ENCODE measurements at regions not wholly inside any gene's neighbourhood (a gene's known extent, or its start where the extent isn't known, plus 50 kb on each side); places are given as distances from the start of the nearest gene placed in this dataset.

DNA sequence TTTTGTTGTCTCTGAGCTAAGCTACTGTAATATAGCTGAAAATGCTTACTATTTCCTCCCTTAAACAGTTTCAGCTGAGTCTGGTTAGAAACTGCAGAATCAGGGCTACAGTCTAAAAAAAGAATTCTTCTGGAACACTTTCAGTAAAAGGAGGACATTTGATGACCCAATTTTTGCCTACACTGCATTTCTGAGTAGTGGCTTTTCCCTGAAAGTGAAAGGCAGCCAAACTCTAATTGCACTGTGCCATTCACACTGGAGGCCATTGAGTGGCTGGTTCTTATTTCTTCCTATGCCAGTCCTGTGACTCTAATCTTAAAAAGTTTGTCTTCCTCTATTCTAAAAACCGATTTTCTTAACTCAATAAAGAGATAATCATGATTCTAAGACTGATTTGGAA, 526.0 kb downstream of the CFAP47 start:
- Histone ChIP-seq H4K20me1 (ENCODE audit: control insufficient read depth, insufficient read depth, low read length, poor library complexity, severe bottlenecking) (no peaks in the 10 kb centered on the region), H3K4me3 (ENCODE audit: control extremely low read depth in 1 of 5, extremely low read depth in 1 of 5, insufficient read depth in 1 of 5, low read depth in 2 of 5, low read length in 4 of 5) (no peak overlapping the region), H3K27ac (ENCODE audit: low read length in 2 of 2) (no peak overlapping the region), H3K9ac (ENCODE audit: low read length) (no peak overlapping the region), H3K4me1 (ENCODE audit: control insufficient read depth in 2 of 2, insufficient read depth in 2 of 2, low read length in 2 of 2) (no peaks in the 10 kb centered on the region), H2AFZ (ENCODE audit: insufficient read depth, low read depth, low read length, poor library complexity, severe bottlenecking) (no peak overlapping the region), H3K27me3 (replicated peaks in 1 of 4; ENCODE audit: control extremely low read depth in 1 of 4, control insufficient read depth in 3 of 4, insufficient read depth in 4 of 4, low read length in 3 of 4) (no peaks in the 10 kb centered on the region), H3K79me2 (ENCODE audit: control insufficient read depth, insufficient read depth, low read length) (no peaks in the 10 kb centered on the region), H3K36me3 (replicated peaks in 1 of 2; ENCODE audit: control extremely low read depth in 1 of 2, control insufficient read depth in 1 of 2, extremely low read depth in 1 of 2, insufficient read depth in 2 of 2, low read length in 1 of 2) (no peaks in the 10 kb centered on the region), H3K9me3 (ENCODE audit: control extremely low read depth in 1 of 3, control insufficient read depth in 2 of 3, insufficient read depth in 1 of 3, low read length in 2 of 3) (peaks cover 0 to 2% (median 0%) of the 10 kb centered on the region in 3 donors), H3K4me2 (replicated peaks; ENCODE audit: low read depth, low read length, poor library complexity, severe bottlenecking) (no peak overlapping the region)
- Mint-ChIP-seq H3K4me3 (no peak overlapping the region), H3K27ac (no peak overlapping the region), H3K27me3 (no peaks in the 10 kb centered on the region), H3K9me3 (ENCODE audit: insufficient read depth) (no peaks in the 10 kb centered on the region), H3K4me1 (no peaks in the 10 kb centered on the region)
- ChIA-PET CTCF (no interaction called here), POLR2A (no interaction called here)
- no CpG with 5 or more reads among the region's 1 CpG for WGBS (ENCODE audit: insufficient coverage)
- DNase-seq (no peak), ATAC-seq (ENCODE audit: low read depth) (no peak)
- no peak for TF ChIP-seq EZH2 (IDR thresholded peaks at IDR 0.05; ENCODE audit: borderline replicate concordance, insufficient read depth, low read depth, low read length, poor library complexity, severe bottlenecking)
- TF ChIP-seq, protein P1, sequence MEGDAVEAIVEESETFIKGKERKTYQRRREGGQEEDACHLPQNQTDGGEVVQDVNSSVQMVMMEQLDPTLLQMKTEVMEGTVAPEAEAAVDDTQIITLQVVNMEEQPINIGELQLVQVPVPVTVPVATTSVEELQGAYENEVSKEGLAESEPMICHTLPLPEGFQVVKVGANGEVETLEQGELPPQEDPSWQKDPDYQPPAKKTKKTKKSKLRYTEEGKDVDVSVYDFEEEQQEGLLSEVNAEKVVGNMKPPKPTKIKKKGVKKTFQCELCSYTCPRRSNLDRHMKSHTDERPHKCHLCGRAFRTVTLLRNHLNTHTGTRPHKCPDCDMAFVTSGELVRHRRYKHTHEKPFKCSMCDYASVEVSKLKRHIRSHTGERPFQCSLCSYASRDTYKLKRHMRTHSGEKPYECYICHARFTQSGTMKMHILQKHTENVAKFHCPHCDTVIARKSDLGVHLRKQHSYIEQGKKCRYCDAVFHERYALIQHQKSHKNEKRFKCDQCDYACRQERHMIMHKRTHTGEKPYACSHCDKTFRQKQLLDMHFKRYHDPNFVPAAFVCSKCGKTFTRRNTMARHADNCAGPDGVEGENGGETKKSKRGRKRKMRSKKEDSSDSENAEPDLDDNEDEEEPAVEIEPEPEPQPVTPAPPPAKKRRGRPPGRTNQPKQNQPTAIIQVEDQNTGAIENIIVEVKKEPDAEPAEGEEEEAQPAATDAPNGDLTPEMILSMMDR (IDR thresholded peaks at IDR 0.05): no peak
- intact Hi-C loops (cut with micrococcal nuclease): no loop called here

DNA sequence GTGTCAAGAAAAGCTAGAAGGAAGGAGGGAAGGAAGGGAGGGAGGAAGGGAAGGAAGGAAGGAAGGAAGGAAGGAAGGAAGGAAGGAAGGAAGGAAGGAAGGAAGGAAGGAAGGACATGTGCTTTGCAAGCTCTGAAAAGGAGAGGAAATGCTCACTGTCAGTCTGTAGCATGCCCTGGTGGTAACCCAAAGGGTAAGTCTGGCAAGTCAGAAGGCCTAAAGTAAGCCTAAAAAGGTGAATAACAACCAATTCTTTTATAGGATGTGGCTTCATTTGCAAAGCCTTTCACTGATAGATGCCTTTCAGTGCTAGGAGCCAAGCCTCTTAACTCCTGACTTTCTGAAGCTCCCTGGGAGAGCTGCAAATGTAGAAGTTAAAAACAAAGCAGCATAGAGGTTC, 542.6 kb downstream of the CFAP47 start:
- no peaks in the 10 kb centered on the region for H4K20me1 ChIP-seq (ENCODE audit: control insufficient read depth, insufficient read depth, low read length, poor library complexity, severe bottlenecking)
- Mint-ChIP-seq H3K9me3 (ENCODE audit: insufficient read depth) (no peaks in the 10 kb centered on the region), H3K27ac (no peak overlapping the region), H3K4me1 (no peaks in the 10 kb centered on the region), H3K4me3 (no peak overlapping the region), H3K27me3 (no peaks in the 10 kb centered on the region)
- no peak overlapping the region for H3K4me3 ChIP-seq (ENCODE audit: control extremely low read depth in 1 of 5, extremely low read depth in 1 of 5, insufficient read depth in 1 of 5, low read depth in 2 of 5, low read length in 4 of 5)
- no peak overlapping the region for H2AFZ ChIP-seq (ENCODE audit: insufficient read depth, low read depth, low read length, poor library complexity, severe bottlenecking)
- no peak for TF ChIP-seq EZH2 (IDR thresholded peaks at IDR 0.05; ENCODE audit: borderline replicate concordance, insufficient read depth, low read depth, low read length, poor library complexity, severe bottlenecking)
- TF ChIP-seq, protein P1 (IDR thresholded peaks at IDR 0.05): no peak
- peaks cover 0 to 3% (median 0%) of the 10 kb centered on the region in 3 donors for H3K9me3 ChIP-seq (ENCODE audit: control extremely low read depth in 1 of 3, control insufficient read depth in 2 of 3, insufficient read depth in 1 of 3, low read length in 2 of 3)
- no peak for DNase-seq
- CTCF ChIA-PET: no interaction called here
- POLR2A ChIA-PET: no interaction called here
- ATAC-seq (ENCODE audit: low read depth): no peak
- H3K79me2 ChIP-seq (ENCODE audit: control insufficient read depth, insufficient read depth, low read length): no peaks in the 10 kb centered on the region
- H3K9ac ChIP-seq (ENCODE audit: low read length): no peak overlapping the region
- H3K27ac ChIP-seq (ENCODE audit: low read length in 2 of 2): no peak overlapping the region
- H3K27me3 ChIP-seq (replicated peaks in 1 of 4; ENCODE audit: control extremely low read depth in 1 of 4, control insufficient read depth in 3 of 4, insufficient read depth in 4 of 4, low read length in 3 of 4): no peaks in the 10 kb centered on the region
- intact Hi-C loops (cut with micrococcal nuclease): no loop called here
- H3K4me1 ChIP-seq (ENCODE audit: control insufficient read depth in 2 of 2, insufficient read depth in 2 of 2, low read length in 2 of 2): no peaks in the 10 kb centered on the region
- no peak overlapping the region for H3K4me2 ChIP-seq (replicated peaks; ENCODE audit: low read depth, low read length, poor library complexity, severe bottlenecking)
- no peaks in the 10 kb centered on the region for H3K36me3 ChIP-seq (replicated peaks in 1 of 2; ENCODE audit: control extremely low read depth in 1 of 2, control insufficient read depth in 1 of 2, extremely low read depth in 1 of 2, insufficient read depth in 2 of 2, low read length in 1 of 2)

All from B cell (primary cell).